ENCODE measurements at regions not wholly inside any gene's neighbourhood (a gene's known extent, or its start where the extent isn't known, plus 50 kb on each side); places are given as distances from the start of the nearest gene placed in this dataset.

GRCh38 chr5:29822521-29822920, 1371.0 kb upstream of the CDH6 start:
- Histone ChIP-seq H3K27ac (no peak overlapping the region), H2AFZ (ENCODE audit: low read depth) (no peak overlapping the region), H3K4me1 (ENCODE audit: low read depth, poor library complexity, severe bottlenecking) (no peaks in the 10 kb centered on the region), H4K20me1 (ENCODE audit: insufficient read depth) (no peaks in the 10 kb centered on the region), H3K79me2 (ENCODE audit: insufficient read depth, low read depth) (no peaks in the 10 kb centered on the region), H3K9ac (no peak overlapping the region), H3K36me3 (ENCODE audit: insufficient read depth) (no peaks in the 10 kb centered on the region), H3K27me3 (ENCODE audit: insufficient read depth, low read depth) (no peaks in the 10 kb centered on the region), H3K4me3 (IDR thresholded peaks at IDR 0.05; ENCODE audit: insufficient read depth, low read depth, low read length) (no peak overlapping the region), H3K4me2 (no peak overlapping the region)
- TF ChIP-seq, protein P1, sequence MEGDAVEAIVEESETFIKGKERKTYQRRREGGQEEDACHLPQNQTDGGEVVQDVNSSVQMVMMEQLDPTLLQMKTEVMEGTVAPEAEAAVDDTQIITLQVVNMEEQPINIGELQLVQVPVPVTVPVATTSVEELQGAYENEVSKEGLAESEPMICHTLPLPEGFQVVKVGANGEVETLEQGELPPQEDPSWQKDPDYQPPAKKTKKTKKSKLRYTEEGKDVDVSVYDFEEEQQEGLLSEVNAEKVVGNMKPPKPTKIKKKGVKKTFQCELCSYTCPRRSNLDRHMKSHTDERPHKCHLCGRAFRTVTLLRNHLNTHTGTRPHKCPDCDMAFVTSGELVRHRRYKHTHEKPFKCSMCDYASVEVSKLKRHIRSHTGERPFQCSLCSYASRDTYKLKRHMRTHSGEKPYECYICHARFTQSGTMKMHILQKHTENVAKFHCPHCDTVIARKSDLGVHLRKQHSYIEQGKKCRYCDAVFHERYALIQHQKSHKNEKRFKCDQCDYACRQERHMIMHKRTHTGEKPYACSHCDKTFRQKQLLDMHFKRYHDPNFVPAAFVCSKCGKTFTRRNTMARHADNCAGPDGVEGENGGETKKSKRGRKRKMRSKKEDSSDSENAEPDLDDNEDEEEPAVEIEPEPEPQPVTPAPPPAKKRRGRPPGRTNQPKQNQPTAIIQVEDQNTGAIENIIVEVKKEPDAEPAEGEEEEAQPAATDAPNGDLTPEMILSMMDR (conservative IDR thresholded peaks at IDR 0.05; ENCODE audit: low read depth, low read length): no peak

DNA sequence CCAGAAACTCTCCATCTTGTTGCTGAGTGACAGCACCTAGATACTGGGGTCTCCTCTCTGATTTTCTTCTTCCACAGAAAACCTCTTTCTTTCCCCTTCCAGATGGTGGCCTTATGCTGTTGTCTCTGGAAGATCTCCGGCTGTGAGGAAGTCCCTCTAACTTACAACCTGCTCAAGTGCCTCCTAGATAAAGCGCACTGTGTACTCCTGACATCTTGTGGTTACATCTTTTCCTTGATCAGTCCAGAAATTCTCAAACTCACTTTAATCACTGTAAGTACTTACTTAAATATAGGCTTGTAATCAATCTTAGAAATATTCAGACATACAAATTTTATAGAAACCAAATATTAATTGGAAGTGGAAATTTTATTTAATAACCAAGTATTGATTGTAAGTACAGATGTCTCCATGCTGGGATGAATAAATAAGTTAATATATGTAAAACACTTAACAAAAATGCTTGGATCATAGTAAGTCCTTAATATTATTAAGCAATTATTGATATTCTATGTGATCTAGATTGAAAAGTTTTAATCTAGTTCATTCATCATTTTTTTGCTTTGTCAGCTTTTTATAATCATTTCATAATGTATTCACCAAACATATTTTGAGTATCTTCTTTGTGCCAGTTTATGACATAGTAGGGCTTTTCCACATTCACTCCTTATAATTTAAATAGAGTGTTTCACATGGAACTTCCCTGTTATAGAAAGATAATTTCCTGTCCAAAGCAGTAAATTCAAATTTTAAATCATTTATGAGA, 1381.4 kb upstream of the CDH6 start:
- no peak overlapping the region for H2AFZ ChIP-seq (ENCODE audit: low read depth)
- no peaks in the 10 kb centered on the region for H3K36me3 ChIP-seq (ENCODE audit: insufficient read depth)
- no peaks in the 10 kb centered on the region for H3K4me1 ChIP-seq (ENCODE audit: low read depth, poor library complexity, severe bottlenecking)
- H3K4me2 ChIP-seq: no peak overlapping the region
- no peaks in the 10 kb centered on the region for H3K27me3 ChIP-seq (ENCODE audit: insufficient read depth, low read depth)
- H4K20me1 ChIP-seq (ENCODE audit: insufficient read depth): no peaks in the 10 kb centered on the region
- no peaks in the 10 kb centered on the region for H3K79me2 ChIP-seq (ENCODE audit: insufficient read depth, low read depth)
- TF ChIP-seq, protein P1 (conservative IDR thresholded peaks at IDR 0.05; ENCODE audit: low read depth, low read length): no peak
- no peak overlapping the region for H3K27ac ChIP-seq
- H3K9ac ChIP-seq: no peak overlapping the region
- no peak overlapping the region for H3K4me3 ChIP-seq (IDR thresholded peaks at IDR 0.05; ENCODE audit: insufficient read depth, low read depth, low read length)

DNA sequence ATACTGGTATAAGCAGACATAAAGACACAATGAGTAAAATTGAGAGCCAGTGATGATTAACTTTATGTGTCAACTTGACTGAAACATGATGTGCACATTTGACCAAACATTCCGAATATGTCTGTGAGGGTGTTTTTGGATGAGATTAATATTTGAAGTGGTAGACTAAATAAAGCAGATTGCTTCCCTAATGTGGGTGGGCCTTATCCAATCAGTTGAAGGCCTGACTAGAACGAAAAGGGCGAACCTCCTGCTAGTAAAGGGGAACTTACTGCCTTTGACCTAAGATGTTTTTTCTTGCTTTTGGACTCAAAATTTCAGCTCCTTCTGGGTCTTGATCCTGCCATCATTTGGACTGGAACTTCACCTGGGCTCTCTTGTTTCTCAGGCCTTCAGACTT, 1387.7 kb upstream of the CDH6 start:
- no peak overlapping the region for H3K27ac ChIP-seq
- H3K36me3 ChIP-seq (ENCODE audit: insufficient read depth): no peaks in the 10 kb centered on the region
- no peak overlapping the region for H3K4me2 ChIP-seq
- no peaks in the 10 kb centered on the region for H3K79me2 ChIP-seq (ENCODE audit: insufficient read depth, low read depth)
- no peak overlapping the region for H3K4me3 ChIP-seq (IDR thresholded peaks at IDR 0.05; ENCODE audit: insufficient read depth, low read depth, low read length)
- H2AFZ ChIP-seq (ENCODE audit: low read depth): no peak overlapping the region
- H3K27me3 ChIP-seq (ENCODE audit: insufficient read depth, low read depth): no peaks in the 10 kb centered on the region
- no peaks in the 10 kb centered on the region for H4K20me1 ChIP-seq (ENCODE audit: insufficient read depth)
- H3K4me1 ChIP-seq (ENCODE audit: low read depth, poor library complexity, severe bottlenecking): no peaks in the 10 kb centered on the region
- TF ChIP-seq, protein P1 (conservative IDR thresholded peaks at IDR 0.05; ENCODE audit: low read depth, low read length): no peak
- H3K9ac ChIP-seq: no peak overlapping the region

- Histone ChIP-seq H3K36me3 (ENCODE audit: insufficient read depth) (no peaks in the 10 kb centered on the region), H3K4me1 (ENCODE audit: low read depth, poor library complexity, severe bottlenecking) (no peaks in the 10 kb centered on the region), H3K9ac (no peak overlapping the region), H3K27ac (no peak overlapping the region), H4K20me1 (ENCODE audit: insufficient read depth) (no peaks in the 10 kb centered on the region), H3K4me3 (IDR thresholded peaks at IDR 0.05; ENCODE audit: insufficient read depth, low read depth, low read length) (no peak overlapping the region), H3K27me3 (ENCODE audit: insufficient read depth, low read depth) (no peaks in the 10 kb centered on the region), H3K4me2 (no peak overlapping the region), H3K79me2 (ENCODE audit: insufficient read depth, low read depth) (no peaks in the 10 kb centered on the region), H2AFZ (ENCODE audit: low read depth) (no peak overlapping the region)
- TF ChIP-seq, protein P1 (conservative IDR thresholded peaks at IDR 0.05; ENCODE audit: low read depth, low read length): no peak
Observed at GRCh38 chr5:29800752-29801151, 1392.7 kb upstream of the CDH6 start.
